ENCODE measurements at regions not wholly inside any gene's neighbourhood (a gene's known extent, or its start where the extent isn't known, plus 50 kb on each side); places are given as distances from the start of the nearest gene placed in this dataset.

GRCh38 chr4:156593464-156593863, 378.1 kb downstream of the PDGFC start:
- no peak for TF ChIP-seq CTCF (IDR thresholded peaks at IDR 0.05; ENCODE audit: insufficient read depth, low read length, missing control alignments)
- DNase-seq (ENCODE audit: low read depth, low spot score) = no peak
- H3K4me3 ChIP-seq (ENCODE audit: low read depth, low read length) = no peak overlapping the region
- ChIA-PET CTCF (interaction anchor here (0.6 kb wide), 1 partner anchor 375 kb away, joined by 3 read pairs; no protein-coding TSS in a partner anchor), POLR2A (no interaction called here)

- CTCF ChIA-PET = interaction anchor here (0.7 to 1.5 kb wide), 2 partner anchors 9 to 20 kb away, joined by 3 read pairs; no protein-coding TSS in a partner anchor
- POLR2A ChIA-PET = no interaction called here
Measured at GRCh38 chr4:156591679-156592078, 379.9 kb downstream of the PDGFC start.

GRCh38 chr4:156584100-156584499, 387.5 kb downstream of the PDGFC start:
- CTCF ChIA-PET = no interaction called here
- H3K4me3 ChIP-seq (ENCODE audit: low read depth, low read length) = no peak overlapping the region
- POLR2A ChIA-PET = no interaction called here
- TF ChIP-seq CTCF (IDR thresholded peaks at IDR 0.05; ENCODE audit: insufficient read depth, low read length, missing control alignments) = no peak
- no peak for DNase-seq (ENCODE audit: low read depth, low spot score)

More at GRCh38 chr4:156591679-156592078, 379.9 kb downstream of the PDGFC start:
- no peak for TF ChIP-seq CTCF (IDR thresholded peaks at IDR 0.05; ENCODE audit: insufficient read depth, low read length, missing control alignments)
- no peak for DNase-seq (ENCODE audit: low read depth, low spot score)
- no peak overlapping the region for H3K4me3 ChIP-seq (ENCODE audit: low read depth, low read length)

- ChIA-PET CTCF (no interaction called here), POLR2A (interaction anchor here (0.5 kb wide), 1 partner anchor 106 kb away, joined by 3 read pairs; no protein-coding TSS in a partner anchor)
- DNase-seq (ENCODE audit: low read depth, low spot score) = no peak
- no peak for TF ChIP-seq CTCF (IDR thresholded peaks at IDR 0.05; ENCODE audit: insufficient read depth, low read length, missing control alignments)
- H3K4me3 ChIP-seq (ENCODE audit: low read depth, low read length) = no peak overlapping the region
Measured at GRCh38 chr4:156583265-156583664, 388.3 kb downstream of the PDGFC start.

GRCh38 chr4:156581282-156582063, 390.1 kb downstream of the PDGFC start:
- ChIA-PET POLR2A (no interaction called here), CTCF (interaction anchor here (0.7 to 1.0 kb wide), 2 partner anchors 9 to 10 kb away, joined by 3 read pairs; no protein-coding TSS in a partner anchor)
- TF ChIP-seq CTCF (IDR thresholded peaks at IDR 0.05; ENCODE audit: insufficient read depth, low read length, missing control alignments) = no peak
- no peak overlapping the region for H3K4me3 ChIP-seq (ENCODE audit: low read depth, low read length)
- DNase-seq (ENCODE audit: low read depth, low spot score) = no peak

GRCh38 chr4:156578713-156579112, 392.9 kb downstream of the PDGFC start:
- CTCF ChIA-PET = interaction anchor here (1.1 to 1.7 kb wide), 4 partner anchors 9 to 467 kb away, joined by 3 to 5 read pairs (median 4); no protein-coding TSS in a partner anchor
- DNase-seq (ENCODE audit: low read depth, low spot score) = no peak
- TF ChIP-seq CTCF (IDR thresholded peaks at IDR 0.05; ENCODE audit: insufficient read depth, low read length, missing control alignments) = no peak

More at GRCh38 chr4:156578713-156579112, 392.9 kb downstream of the PDGFC start:
- no peak overlapping the region for H3K4me3 ChIP-seq (ENCODE audit: low read depth, low read length)
- POLR2A ChIA-PET = no interaction called here

All from AG04449 (cell line).